CD4-positive, alpha-beta T cell (primary cell): ENCODE measurements at regions not wholly inside any gene's neighbourhood (a gene's known extent, or its start where the extent isn't known, plus 50 kb on each side); places are given as distances from the start of the nearest gene placed in this dataset.

Source experiments
- ATAC-seq: fragments of 200-7000 bp; cut with Tn5 transposase; one replicate; pipeline ENCODE4 v1.10.0; 2022; ENCODE audit warnings: mild to moderate bottlenecking; ENCODE audit not compliant: poor library complexity
- CTCF ChIA-PET: fragments of 350-600 bp; sonication (Branson Sonifier 250); formaldehyde crosslinking; loops from one replicate; lab custom pipeline; 2021; ENCODE audit warnings: antibody characterized with exemption, inconsistent platforms; lab: Charles Lee
- POLR2A ChIA-PET: fragments of 350-600 bp; sonication (Branson Sonifier 250); formaldehyde crosslinking; loops from one replicate; lab custom pipeline; 2021; ENCODE audit warnings: antibody characterized with exemption, inconsistent platforms; lab: Charles Lee
- DNase-seq, 14 experiments: peaks; one replicate each; pipeline ENCODE4 v3.0.0-alpha.2; 2013 to 2020; ENCODE audit warnings: mixed read lengths in 2 of 14
- H3K27ac ChIP-seq, 2 donors: one replicate each; pipeline versions ENCODE4 v1.5.1 to v1.7.0; 2013; ENCODE audit warnings: low read length in 2 of 2, low read depth in 1 of 2, mild to moderate bottlenecking in 1 of 2
- H3K27me3 ChIP-seq, 2 experiments: 1 replicate in 1 of 2; 2 replicates in 1 of 2; pipeline versions ENCODE4 v1.6.1 to v1.7.0; 2013; ENCODE audit warnings: low read length in 2 of 2, control low read depth in 1 of 2, mild to moderate bottlenecking in 1 of 2, moderate library complexity in 1 of 2; ENCODE audit not compliant: insufficient read depth in 2 of 2, control insufficient read depth in 1 of 2
- H3K36me3 ChIP-seq: one replicate; pipeline ENCODE4 v1.6.1; 2013; ENCODE audit warnings: low read length, control low read depth; ENCODE audit not compliant: insufficient read depth
- H3K4me1 ChIP-seq: one replicate; pipeline ENCODE4 v1.6.1; 2013; ENCODE audit warnings: low read length, control low read depth; ENCODE audit not compliant: insufficient read depth
- H3K4me3 ChIP-seq: one replicate; pipeline ENCODE4 v1.5.1; 2013; ENCODE audit warnings: mild to moderate bottlenecking, low read length, moderate library complexity
- H3K9me3 ChIP-seq, 2 experiments: 1 replicate in 1 of 2; 2 replicates in 1 of 2; pipeline versions ENCODE4 v1.6.1 to v1.7.0; 2013; ENCODE audit warnings: low read length in 2 of 2, mild to moderate bottlenecking in 2 of 2, control low read depth in 1 of 2, moderate library complexity in 1 of 2; ENCODE audit not compliant: control insufficient read depth in 1 of 2, insufficient read depth in 1 of 2
- H3K27ac Mint-ChIP-seq: one replicate; pipeline ENCODE4 v1.8.0; 2020; ENCODE audit warnings: mixed read lengths
- H3K27me3 Mint-ChIP-seq: one replicate; pipeline ENCODE4 v1.8.0; 2021; ENCODE audit warnings: mixed read lengths
- H3K36me3 Mint-ChIP-seq: one replicate; pipeline ENCODE4 v1.8.0; 2021; ENCODE audit warnings: low read depth, mixed read lengths
- H3K4me1 Mint-ChIP-seq: one replicate; pipeline ENCODE4 v1.8.0; 2021; ENCODE audit warnings: low read depth, mixed read lengths
- H3K4me3 Mint-ChIP-seq: one replicate; pipeline ENCODE4 v1.8.0; 2020; ENCODE audit warnings: mild to moderate bottlenecking, mixed read lengths
- H3K9me3 Mint-ChIP-seq: one replicate; pipeline ENCODE4 v1.8.0; 2020; ENCODE audit warnings: mixed read lengths
- intact Hi-C, 2 experiments: fragments of 100-400 bp; cut with DNase I in 1 of 2; cut with micrococcal nuclease in 1 of 2; formaldehyde crosslinking; loops; one replicate each; pipeline versions ENCODE4 v1.15.1 to v1.9.0; 2023 to 2025; cut with DNase I, micrococcal nuclease
- TF ChIP-seq, protein P1 (sequence below): fragments of 200-600 bp; IDR thresholded peaks from one replicate; pipeline ENCODE4 v1.8.0; 2022; ENCODE audit warnings: antibody characterized with exemption, mild to moderate bottlenecking

DNA sequence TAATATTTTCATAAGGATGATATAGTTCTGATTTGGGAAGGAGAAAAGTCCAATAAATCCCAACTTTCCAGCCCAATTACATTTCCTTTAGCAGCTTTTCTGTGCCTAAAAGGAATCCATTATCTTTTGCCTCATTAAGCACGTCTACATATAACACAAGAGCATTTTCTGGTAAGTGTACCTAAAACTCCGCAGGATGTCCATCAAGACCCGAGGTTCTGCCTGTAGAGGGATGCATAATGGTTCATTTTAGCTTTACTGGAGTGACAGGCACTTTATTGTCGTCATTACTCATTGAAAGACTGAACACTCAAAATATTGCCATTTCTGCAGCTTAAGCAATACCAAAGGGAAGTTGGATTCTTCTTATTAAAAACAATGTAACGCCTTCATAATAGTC is 669.0 kb downstream of the PRELID2 start:
- intact Hi-C loops, result no loop called here
- Histone ChIP-seq H3K27me3 (no peaks in the 10 kb centered on the region), H3K9me3 (no peaks in the 10 kb centered on the region), H3K36me3 (no peaks in the 10 kb centered on the region), H3K4me1 (no peaks in the 10 kb centered on the region), H3K4me3 (no peak overlapping the region), H3K27ac (no peak overlapping the region)
- ATAC-seq (no peak), DNase-seq (no peak)
- H3K9me3 Mint-ChIP-seq, result peaks cover 7% of the 10 kb centered on the region
- H3K27me3 Mint-ChIP-seq, result no peaks in the 10 kb centered on the region
- POLR2A ChIA-PET, result no interaction called here
- TF ChIP-seq, protein P1, sequence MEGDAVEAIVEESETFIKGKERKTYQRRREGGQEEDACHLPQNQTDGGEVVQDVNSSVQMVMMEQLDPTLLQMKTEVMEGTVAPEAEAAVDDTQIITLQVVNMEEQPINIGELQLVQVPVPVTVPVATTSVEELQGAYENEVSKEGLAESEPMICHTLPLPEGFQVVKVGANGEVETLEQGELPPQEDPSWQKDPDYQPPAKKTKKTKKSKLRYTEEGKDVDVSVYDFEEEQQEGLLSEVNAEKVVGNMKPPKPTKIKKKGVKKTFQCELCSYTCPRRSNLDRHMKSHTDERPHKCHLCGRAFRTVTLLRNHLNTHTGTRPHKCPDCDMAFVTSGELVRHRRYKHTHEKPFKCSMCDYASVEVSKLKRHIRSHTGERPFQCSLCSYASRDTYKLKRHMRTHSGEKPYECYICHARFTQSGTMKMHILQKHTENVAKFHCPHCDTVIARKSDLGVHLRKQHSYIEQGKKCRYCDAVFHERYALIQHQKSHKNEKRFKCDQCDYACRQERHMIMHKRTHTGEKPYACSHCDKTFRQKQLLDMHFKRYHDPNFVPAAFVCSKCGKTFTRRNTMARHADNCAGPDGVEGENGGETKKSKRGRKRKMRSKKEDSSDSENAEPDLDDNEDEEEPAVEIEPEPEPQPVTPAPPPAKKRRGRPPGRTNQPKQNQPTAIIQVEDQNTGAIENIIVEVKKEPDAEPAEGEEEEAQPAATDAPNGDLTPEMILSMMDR, result no peak
- H3K4me3 Mint-ChIP-seq, result no peak overlapping the region
- H3K36me3 Mint-ChIP-seq, result no peaks in the 10 kb centered on the region
- no peak overlapping the region for H3K27ac Mint-ChIP-seq
- CTCF ChIA-PET, result no interaction called here
- no peaks in the 10 kb centered on the region for H3K4me1 Mint-ChIP-seq

DNA sequence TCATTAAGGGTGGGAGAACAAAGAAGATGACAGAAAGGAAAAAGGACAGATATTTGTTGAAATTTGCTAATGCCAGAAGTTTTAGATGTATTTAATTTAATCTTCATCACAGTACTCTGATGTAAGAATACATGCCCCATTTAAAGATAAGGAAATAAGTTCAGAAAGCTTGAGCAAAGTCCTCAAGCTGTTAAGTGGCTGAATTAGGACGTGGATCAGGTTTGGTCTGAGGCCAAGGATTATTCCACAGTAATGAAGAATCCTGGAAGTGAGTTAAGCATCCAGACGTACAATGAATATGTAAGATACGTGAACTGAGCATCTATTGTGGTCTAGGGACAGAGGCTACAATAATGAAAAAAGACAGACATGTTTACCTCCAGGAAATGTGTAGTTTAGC is 671.3 kb downstream of the PRELID2 start:
- CTCF ChIA-PET, result no interaction called here
- no peaks in the 10 kb centered on the region for H3K4me1 Mint-ChIP-seq

DNA sequence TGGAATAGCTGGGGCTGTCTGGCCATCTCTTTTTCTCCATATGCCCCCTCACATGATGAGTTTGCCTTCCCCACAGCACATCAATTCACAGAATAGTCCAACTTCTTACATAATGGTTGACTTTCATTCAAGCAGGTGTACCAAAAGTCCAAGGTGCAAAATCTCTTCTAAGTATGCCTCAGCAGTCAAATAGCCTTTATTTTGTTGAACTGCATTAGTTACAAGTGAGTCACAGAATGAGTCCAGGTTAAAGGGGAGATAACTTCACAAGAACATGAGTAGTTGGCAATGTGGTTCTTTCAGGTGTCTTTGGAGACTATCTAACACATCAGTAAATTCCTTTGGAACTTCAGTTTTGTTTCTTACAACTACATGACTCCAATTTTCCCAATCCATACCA is 672.5 kb downstream of the PRELID2 start:
- DNase-seq (no peak), ATAC-seq (no peak)
- CTCF ChIA-PET, result no interaction called here
- intact Hi-C loops, result no loop called here
- Histone ChIP-seq H3K27me3 (no peaks in the 10 kb centered on the region), H3K36me3 (no peaks in the 10 kb centered on the region), H3K9me3 (no peaks in the 10 kb centered on the region), H3K4me1 (no peaks in the 10 kb centered on the region), H3K27ac (no peak overlapping the region), H3K4me3 (no peak overlapping the region)
- Mint-ChIP-seq H3K4me3 (no peak overlapping the region), H3K27ac (no peak overlapping the region), H3K27me3 (no peaks in the 10 kb centered on the region), H3K36me3 (no peaks in the 10 kb centered on the region), H3K9me3 (peaks cover 7% of the 10 kb centered on the region), H3K4me1 (no peaks in the 10 kb centered on the region)
- TF ChIP-seq, protein P1, result no peak
- POLR2A ChIA-PET, result no interaction called here

More for the DNA sequence above, 671.3 kb downstream of the PRELID2 start:
- H3K27me3 ChIP-seq, result no peaks in the 10 kb centered on the region
- H3K4me3 Mint-ChIP-seq, result no peak overlapping the region
- H3K27ac Mint-ChIP-seq, result no peak overlapping the region
- no peaks in the 10 kb centered on the region for H3K27me3 Mint-ChIP-seq
- H3K27ac ChIP-seq, result no peak overlapping the region
- no peaks in the 10 kb centered on the region for H3K9me3 ChIP-seq
- H3K36me3 Mint-ChIP-seq, result no peaks in the 10 kb centered on the region
- H3K9me3 Mint-ChIP-seq, result peaks cover 7% of the 10 kb centered on the region
- no peak overlapping the region for H3K4me3 ChIP-seq
- intact Hi-C loops, result no loop called here
- DNase-seq, result no peak
- no peak for ATAC-seq
- no peaks in the 10 kb centered on the region for H3K4me1 ChIP-seq
- POLR2A ChIA-PET, result no interaction called here
- TF ChIP-seq, protein P1, result no peak
- H3K36me3 ChIP-seq, result no peaks in the 10 kb centered on the region
